Heart left ventricle (tissue), 16 donors: ENCODE measurements at regions not wholly inside any gene's neighbourhood (a gene's known extent, or its start where the extent isn't known, plus 50 kb on each side); places are given as distances from the start of the nearest gene placed in this dataset.
A peak's percentile ranks its signal among the peaks of the same experiment; 100 is the strongest.

Experiments
- ATAC-seq, 4 donors: fragments of 200-7000 bp; cut with Tn5 transposase; one replicate each; pipeline ENCODE4 v1.9.1; 2020 to 2022; ENCODE audit warnings: moderate library complexity in 4 of 4, mild to moderate bottlenecking in 3 of 4, moderate number of reproducible peaks in 1 of 4
- DNase-seq, 5 donors: peaks; one replicate each; pipeline ENCODE4 v3.0.0-alpha.2; 2020
- H3K27ac ChIP-seq, 12 donors: fragments of 200-600 bp; sonication (generic) in 4 of 12; one replicate each; pipeline versions ENCODE4 v1.5.0 to v1.8.0; 2016 to 2022; ENCODE audit warnings: mild to moderate bottlenecking in 2 of 12
- H3K27me3 ChIP-seq, 9 donors: fragments of 200-600 bp; sonication (generic) in 2 of 9; one replicate each; pipeline versions ENCODE4 v1.5.1 to v1.8.0; 2016 to 2022; ENCODE audit warnings: mild to moderate bottlenecking in 3 of 9
- H3K36me3 ChIP-seq, 9 donors: fragments of 200-600 bp; sonication (generic) in 2 of 9; one replicate each; pipeline versions ENCODE4 v1.5.0 to v1.8.0; 2018 to 2022; ENCODE audit warnings: mild to moderate bottlenecking in 2 of 9
- H3K4me1 ChIP-seq, 12 donors: fragments of 200-600 bp; sonication (generic) in 4 of 12; one replicate each; pipeline versions ENCODE4 v1.5.0 to v1.8.0; 2016 to 2022; ENCODE audit warnings: mild to moderate bottlenecking in 3 of 12
- H3K4me3 ChIP-seq, 12 donors: fragments of 200-600 bp; sonication (generic) in 4 of 12; one replicate each; pipeline versions ENCODE4 v1.5.0 to v1.8.0; 2017 to 2022; ENCODE audit warnings: mild to moderate bottlenecking in 9 of 12, moderate library complexity in 4 of 12
- H3K9me3 ChIP-seq, 12 donors: fragments of 200-600 bp; sonication (generic) in 4 of 12; one replicate each; pipeline versions ENCODE4 v1.5.0 to v1.8.0; 2016 to 2022; ENCODE audit warnings: mild to moderate bottlenecking in 1 of 12
- CTCF ChIP-seq, 12 donors: fragments of 200-600 bp; sonication (generic) in 4 of 12; IDR thresholded peaks; one replicate each; pipeline versions ENCODE4 v1.5.0 to v1.8.0; 2018 to 2022; ENCODE audit warnings: antibody characterized with exemption in 12 of 12, mild to moderate bottlenecking in 5 of 12
- POLR2A ChIP-seq, 2 donors: fragments of 450-650 bp; IDR thresholded peaks; one replicate each; pipeline ENCODE4 v1.6.1; 2017; ENCODE audit warnings: antibody characterized with exemption in 2 of 2, mild to moderate bottlenecking in 2 of 2, moderate library complexity in 2 of 2
- WGBS, 4 donors: extraction: QIAGEN DNeasy Blood & Tissue Kit in 2 of 4; methylation state at CpG; one replicate each; pipeline versions ENCODE4 v1.1.5 to v1.1.7; 2013 to 2018; 5-methylcytosine and 5-hydroxymethylcytosine counted together
- intact Hi-C, 10 donors: fragments of 100-400 bp; cut with DNase I; formaldehyde crosslinking; loops; one replicate each; pipeline versions ENCODE4 v1.11.1 to v1.14.2; 2022
- donor health status: ischemic (EF 13 %, LVEDD 7.1; RV severe dilation, severe dysfunction).
- donor health status: healthy with polysubstance abuse.
- donor health status: DM: no; HTN: yes; CAD: no.
- donor health status: DM: no; HTN: no; CAD: no.
- donor health status: ischemic (EF 25% LVEDD 6.9; RV normal size, moderate dysfunction).
- donor health status: ischemic (EF 25% LVEDD 5.7; RV mildly dilated, moderate dysfunction).
- donor health status: healthy.
- donor health status: DM: yes; HTN: yes; CAD: no.
- donor health status: ischemic (EF 35%, LVEDD 5.7; RV mildly dilated, moderate dysfunction).
- donor health status: nonischemic (EF 11% LVEDD 7.7; RV severe dilation, severe dysfunction).
- donor health status: DM: yes; HTN: yes; CAD: no.
- donor health status: PGD.
- donor health status: ischemic (EF 29% LVEDD 5.4; RV normal size, mild dysfunction).
- donor health status: nonischemic (EF 23%, LVEDD 6.1; RV moderate dilation, normal function).

- TF ChIP-seq POLR2A (IDR thresholded peaks at IDR 0.05) (no peak), CTCF (IDR thresholded peaks at IDR 0.05) (peak; percentile 81 to 96 (median 88))
- H3K27ac ChIP-seq, result no peak overlapping the region
- peak in 2 of 4 donors; percentile 26 to 72 for ATAC-seq
- intact Hi-C loops, result loop anchor here (1.0 to 10.0 kb wide), 9 partner anchors 92 to 575 kb away; partner anchors contain the start of gene PMEPA1 (in 1 of the 10)
- no peaks in the 10 kb centered on the region for H3K4me1 ChIP-seq
- no peaks in the 10 kb centered on the region for H3K36me3 ChIP-seq
- DNase-seq, result peak in 2 of 5 donors; percentile 38 to 47
- H3K4me3 ChIP-seq, result no peak overlapping the region
- H3K9me3 ChIP-seq, result no peaks in the 10 kb centered on the region
- H3K27me3 ChIP-seq, result peaks cover 0 to 7% (median 0%) of the 10 kb centered on the region in 9 donors
- 77 to 79% (median 77%) methylated on average over 13 of the region's 13 CpGs for WGBS, 4 donors
Observed at GRCh38 chr20:58086763-58087561, 141.5 kb downstream of the ANKRD60 start.

GRCh38 chr20:58084966-58085365, 143.5 kb downstream of the ANKRD60 start:
- Histone ChIP-seq H3K36me3 (no peaks in the 10 kb centered on the region), H3K27me3 (no peaks in the 10 kb centered on the region), H3K9me3 (no peaks in the 10 kb centered on the region), H3K4me1 (no peaks in the 10 kb centered on the region), H3K4me3 (no peak overlapping the region), H3K27ac (no peak overlapping the region)
- DNase-seq (no peak), ATAC-seq (no peak)
- intact Hi-C loops, result loop anchor here in 5 of 10 donors (5.0 to 10.0 kb wide), 6 partner anchors 90 to 573 kb away; partner anchors contain the start of gene PMEPA1 (in 1 of the 5)
- TF ChIP-seq POLR2A (IDR thresholded peaks at IDR 0.05) (no peak), CTCF (IDR thresholded peaks at IDR 0.05) (no peak)
- 89 to 94% (median 90%) methylated on average over 6 of the region's 6 CpGs for WGBS, 4 donors

- intact Hi-C loops, result loop anchor here in 2 of 10 donors (10.0 kb wide), 2 partner anchors 90 to 370 kb away; partner anchors contain the start of gene PMEPA1 (in 1 of the 2)
- Histone ChIP-seq H3K4me3 (no peak overlapping the region), H3K27ac (no peak overlapping the region), H3K4me1 (peaks cover 0 to 3% (median 0%) of the 10 kb centered on the region in 12 donors), H3K9me3 (no peaks in the 10 kb centered on the region), H3K36me3 (no peaks in the 10 kb centered on the region), H3K27me3 (no peaks in the 10 kb centered on the region)
- DNase-seq, result peak in 1 of 5 donors; percentile 6
- 78 to 87% (median 84%) methylated on average over 7 of the region's 7 CpGs for WGBS, 4 donors
- TF ChIP-seq CTCF (IDR thresholded peaks at IDR 0.05) (no peak), POLR2A (IDR thresholded peaks at IDR 0.05) (no peak)
- ATAC-seq, result no peak
Observed at GRCh38 chr20:58084566-58084965, 143.9 kb downstream of the ANKRD60 start.

GRCh38 chr20:58081846-58082245, 146.6 kb downstream of the ANKRD60 start:
- no peak overlapping the region for H3K4me3 ChIP-seq
- WGBS, 4 donors, result 45 to 66% (median 57%) methylated on average over 1 of the region's 1 CpG
- peaks cover 0 to 7% (median 0%) of the 10 kb centered on the region in 12 donors for H3K9me3 ChIP-seq
- no peak for ATAC-seq
- intact Hi-C loops, result loop anchor here in 2 of 10 donors (10.0 kb wide), 2 partner anchors 87 to 367 kb away; partner anchors contain the start of gene PMEPA1 (in 1 of the 2)
- TF ChIP-seq POLR2A (IDR thresholded peaks at IDR 0.05) (no peak), CTCF (IDR thresholded peaks at IDR 0.05) (no peak)
- H3K27me3 ChIP-seq, result no peaks in the 10 kb centered on the region
- H3K36me3 ChIP-seq, result no peaks in the 10 kb centered on the region
- H3K27ac ChIP-seq, result no peak overlapping the region
- DNase-seq, result no peak
- H3K4me1 ChIP-seq, result peaks cover 0 to 12% (median 0%) of the 10 kb centered on the region in 12 donors
